22Rv1 (cell line): ENCODE measurements at regions not wholly inside any gene's neighbourhood (a gene's known extent, or its start where the extent isn't known, plus 50 kb on each side); places are given as distances from the start of the nearest gene placed in this dataset.

Experiments used
- H3K27ac ChIP-seq: fragments of 450-650 bp; 2 replicates; pipeline ENCODE4 v1.5.1; 2017
- CTCF ChIP-seq: fragments of 450-650 bp; IDR thresholded peaks from 2 replicates; pipeline ENCODE4 v1.5.1; 2017; ENCODE audit warnings: mild to moderate bottlenecking
- ZFX ChIP-seq: fragments of 450-650 bp; IDR thresholded peaks from 2 replicates; pipeline ENCODE4 v1.6.1; 2017; ENCODE audit warnings: antibody characterized with exemption, borderline replicate concordance

DNA sequence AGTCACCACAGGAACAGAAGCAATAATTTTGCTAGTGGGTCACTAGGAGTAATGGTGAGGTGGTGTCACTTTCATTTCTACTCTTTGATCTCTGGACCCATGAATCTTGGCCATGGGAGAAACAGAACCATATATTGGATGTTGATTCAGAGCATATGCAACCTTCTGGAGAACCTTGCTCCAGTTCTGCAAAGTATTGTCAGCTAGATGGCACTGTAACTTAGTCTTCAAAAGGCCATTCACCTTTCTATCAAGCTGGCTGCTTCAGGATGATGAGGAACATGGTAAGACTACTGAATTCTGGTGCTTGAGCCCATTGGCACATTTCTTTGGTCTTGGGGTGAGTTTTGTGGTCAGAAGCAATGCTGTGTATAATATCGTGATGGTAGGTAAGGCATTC, 129.1 kb upstream of the FBN2 start:
- TF ChIP-seq ZFX (no peak), CTCF (peak; percentile 37)

DNA sequence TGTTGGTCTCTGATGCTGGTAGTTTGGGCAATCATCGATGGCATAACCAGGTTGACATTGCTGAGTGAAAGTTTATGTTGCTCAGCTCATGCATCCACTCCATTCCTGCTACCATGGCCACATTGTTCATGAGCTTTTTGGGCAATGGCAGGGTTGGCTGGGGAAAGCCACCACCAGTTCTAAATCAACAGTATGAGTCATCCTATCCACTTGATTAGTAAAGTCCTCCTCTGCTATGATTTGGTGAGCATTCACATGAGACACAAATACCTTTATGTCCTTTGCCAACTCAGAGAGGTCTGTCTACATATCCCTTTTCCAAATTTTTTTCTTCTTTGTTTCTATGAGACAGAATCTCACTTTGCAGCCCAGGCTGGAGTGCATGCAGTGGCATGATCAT, 129.7 kb upstream of the FBN2 start:
- no peak overlapping the region for H3K27ac ChIP-seq
- no peak for TF ChIP-seq ZFX
- TF ChIP-seq CTCF: no peak

More for the DNA sequence above, 129.1 kb upstream of the FBN2 start:
- H3K27ac ChIP-seq: no peak overlapping the region

- TF ChIP-seq ZFX: no peak
- no peak for TF ChIP-seq CTCF
- H3K27ac ChIP-seq: no peak overlapping the region
Measured at GRCh38 chr5:128668921-128669320, 130.9 kb upstream of the FBN2 start.

GRCh38 chr5:128669803-128670202, 131.8 kb upstream of the FBN2 start:
- no peak for TF ChIP-seq CTCF
- TF ChIP-seq ZFX: no peak
- H3K27ac ChIP-seq: no peak overlapping the region

DNA sequence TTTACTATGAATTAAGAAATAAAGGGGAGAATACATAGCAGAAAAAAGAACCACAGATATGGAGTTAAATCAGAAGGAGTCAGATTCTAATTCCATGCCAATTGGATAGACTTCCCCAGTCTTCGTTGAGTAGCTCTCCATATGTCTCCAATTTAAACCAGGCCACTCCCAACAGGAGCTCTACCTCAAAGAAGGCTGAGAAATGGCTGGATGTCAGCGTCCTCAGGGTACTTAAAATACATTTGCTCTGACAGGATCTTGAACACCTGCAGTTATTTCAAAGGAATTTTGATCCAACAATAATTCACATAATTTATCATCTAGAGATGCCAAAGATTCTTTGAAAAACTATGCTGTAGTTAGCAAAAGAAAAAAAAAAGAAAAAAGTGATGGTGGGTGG, 133.9 kb upstream of the FBN2 start:
- TF ChIP-seq ZFX: no peak
- no peak overlapping the region for H3K27ac ChIP-seq

GRCh38 chr5:128673000-128673399, 135.0 kb upstream of the FBN2 start:
- TF ChIP-seq CTCF (no peak), ZFX (no peak)
- H3K27ac ChIP-seq: no peak overlapping the region

GRCh38 chr5:128673411-128673957, 135.4 kb upstream of the FBN2 start:
- no peak overlapping the region for H3K27ac ChIP-seq
- TF ChIP-seq CTCF: no peak
- TF ChIP-seq ZFX: no peak

- no peak overlapping the region for H3K27ac ChIP-seq
- TF ChIP-seq ZFX: no peak
- no peak for TF ChIP-seq CTCF
Measured at GRCh38 chr5:128673970-128674369, 135.9 kb upstream of the FBN2 start.
